H9 (cell line): ENCODE measurements at regions not wholly inside any gene's neighbourhood (a gene's known extent, or its start where the extent isn't known, plus 50 kb on each side); places are given as distances from the start of the nearest gene placed in this dataset.

Source experiments
- DNase-seq: peaks from one replicate; pipeline ENCODE4 v3.0.0-alpha.2; 2017
- H2AFZ ChIP-seq: one replicate; pipeline ENCODE4 v1.6.1; 2013; ENCODE audit warnings: mild to moderate bottlenecking, low read length, control low read depth, moderate library complexity
- H2AK5ac ChIP-seq: 2 replicates; pipeline ENCODE4 v1.6.1; 2013; ENCODE audit warnings: low read length, control low read depth, mixed read lengths; ENCODE audit not compliant: insufficient read length
- H2BK120ac ChIP-seq: one replicate; pipeline ENCODE4 v1.6.1; 2013; ENCODE audit warnings: low read depth, mild to moderate bottlenecking, low read length, control low read depth, inconsistent platforms; ENCODE audit not compliant: poor library complexity, severe bottlenecking
- H2BK12ac ChIP-seq: 2 replicates; pipeline ENCODE4 v1.6.1; 2013; ENCODE audit warnings: low read length, control low read depth, mixed read lengths, low read depth; ENCODE audit not compliant: insufficient read length
- H2BK15ac ChIP-seq: 2 replicates; pipeline ENCODE4 v1.6.1; 2013; ENCODE audit warnings: low read depth, low read length, control low read depth
- H2BK20ac ChIP-seq: one replicate; pipeline ENCODE4 v1.6.1; 2013; ENCODE audit warnings: low read depth, mild to moderate bottlenecking, low read length, control low read depth, inconsistent platforms; ENCODE audit not compliant: poor library complexity, severe bottlenecking
- H2BK5ac ChIP-seq: 2 replicates; pipeline ENCODE4 v1.6.1; 2013; ENCODE audit warnings: low read length, control low read depth, mixed read lengths; ENCODE audit not compliant: insufficient read length
- H3K14ac ChIP-seq: 2 replicates; pipeline ENCODE4 v1.6.1; 2013; ENCODE audit warnings: low read length, control low read depth; ENCODE audit not compliant: insufficient read depth
- H3K18ac ChIP-seq: 2 replicates; pipeline ENCODE4 v1.6.1; 2013; ENCODE audit warnings: low read depth, mild to moderate bottlenecking, mixed read lengths, low read length, control low read depth; ENCODE audit not compliant: insufficient read length
- H3K23ac ChIP-seq: 2 replicates; pipeline ENCODE4 v1.6.1; 2013; ENCODE audit warnings: low read length, control low read depth, mixed read lengths, low read depth; ENCODE audit not compliant: insufficient read length
- H3K23me2 ChIP-seq: 2 replicates; pipeline ENCODE4 v1.6.1; 2013; ENCODE audit warnings: low read depth, mild to moderate bottlenecking, mixed read lengths, low read length, control low read depth; ENCODE audit not compliant: insufficient read length, poor library complexity, severe bottlenecking
- H3K27ac ChIP-seq: 2 replicates; pipeline ENCODE4 v1.5.1; 2013; ENCODE audit warnings: low read length, control low read depth, mixed read lengths, low read depth; ENCODE audit not compliant: insufficient read length
- H3K27me3 ChIP-seq: 2 replicates; pipeline ENCODE4 v1.6.1; 2013; ENCODE audit warnings: low read length, control low read depth, inconsistent platforms; ENCODE audit not compliant: insufficient read depth
- H3K4ac ChIP-seq: 2 replicates; pipeline ENCODE4 v1.6.1; 2013; ENCODE audit warnings: low read depth, mild to moderate bottlenecking, control low read depth, inconsistent platforms, low read length, moderate library complexity
- H3K4me1 ChIP-seq: 2 replicates; pipeline ENCODE4 v1.6.1; 2013; ENCODE audit warnings: low read length, control low read depth, inconsistent platforms; ENCODE audit not compliant: insufficient read depth
- H3K4me2 ChIP-seq: 2 replicates; pipeline ENCODE4 v1.6.1; 2013; ENCODE audit warnings: low read length, control low read depth, mixed read lengths; ENCODE audit not compliant: insufficient read length, insufficient read depth
- H3K56ac ChIP-seq: 2 replicates; pipeline ENCODE4 v1.6.1; 2013; ENCODE audit warnings: low read depth, mild to moderate bottlenecking, mixed read lengths, low read length, control low read depth; ENCODE audit not compliant: insufficient read length
- H3K79me1 ChIP-seq: 2 replicates; pipeline ENCODE4 v1.6.1; 2013; ENCODE audit warnings: low read depth, mild to moderate bottlenecking, moderate library complexity, low read length, control low read depth, inconsistent platforms; ENCODE audit not compliant: insufficient read depth, poor library complexity, severe bottlenecking
- H3K79me2 ChIP-seq: 2 replicates; pipeline ENCODE4 v1.6.1; 2013; ENCODE audit warnings: low read length, control low read depth, inconsistent platforms; ENCODE audit not compliant: insufficient read depth
- H3K9ac ChIP-seq: 2 replicates; pipeline ENCODE4 v1.6.1; 2013; ENCODE audit warnings: low read length, control low read depth, mixed read lengths; ENCODE audit not compliant: insufficient read length; ENCODE audit errors: extremely low read depth
- H3K9me3 ChIP-seq: one replicate; pipeline ENCODE4 v1.6.1; 2013; ENCODE audit warnings: low read depth, low read length, inconsistent platforms; ENCODE audit not compliant: control insufficient read depth
- H3T11ph ChIP-seq: one replicate; pipeline ENCODE4 v1.6.1; 2013; ENCODE audit warnings: mild to moderate bottlenecking, low read length, control low read depth, inconsistent platforms
- H4K20me1 ChIP-seq: one replicate; pipeline ENCODE4 v1.6.1; 2013; ENCODE audit not compliant: control insufficient read depth, insufficient read length, insufficient read depth
- H4K5ac ChIP-seq: 2 replicates; pipeline ENCODE4 v1.6.1; 2013; ENCODE audit warnings: low read depth, mild to moderate bottlenecking, mixed read lengths, low read length, control low read depth; ENCODE audit not compliant: insufficient read length
- H4K8ac ChIP-seq: replicated peaks from 2 replicates; pipeline ENCODE4 v1.6.1; 2013; ENCODE audit warnings: low read length, control low read depth, mixed read lengths, low read depth; ENCODE audit not compliant: insufficient read length
- H4K91ac ChIP-seq: 2 replicates; pipeline ENCODE4 v1.6.1; 2013; ENCODE audit warnings: low read depth, mild to moderate bottlenecking, moderate library complexity, mixed read lengths, low read length, control low read depth; ENCODE audit not compliant: insufficient read length
- H3K27ac Mint-ChIP-seq, 3 experiments: 2 replicates in 2 of 3; 3 replicates in 1 of 3; pipeline ENCODE4 v1.8.0; 2020 to 2021; ENCODE audit warnings: mixed read lengths in 3 of 3, mild to moderate bottlenecking in 1 of 3, moderate library complexity in 1 of 3
- H3K27me3 Mint-ChIP-seq: 2 replicates; pipeline ENCODE4 v1.8.0; 2021; ENCODE audit warnings: low read depth, mild to moderate bottlenecking, moderate library complexity, mixed read lengths
- H3K36me3 Mint-ChIP-seq, 3 experiments: 2 replicates in 2 of 3; 3 replicates in 1 of 3; pipeline ENCODE4 v1.8.0; 2020 to 2021; ENCODE audit warnings: low read depth in 3 of 3, mixed read lengths in 3 of 3; ENCODE audit not compliant: insufficient read depth in 1 of 3
- H3K4me1 Mint-ChIP-seq, 2 experiments: 2 replicates each; pipeline ENCODE4 v1.8.0; 2020; ENCODE audit warnings: mixed read lengths in 2 of 2
- H3K4me3 Mint-ChIP-seq, 2 experiments: 2 replicates in 1 of 2; 3 replicates in 1 of 2; pipeline ENCODE4 v1.8.0; 2020 to 2021; ENCODE audit warnings: mild to moderate bottlenecking in 2 of 2, mixed read lengths in 2 of 2, moderate library complexity in 1 of 2
- H3K9me3 Mint-ChIP-seq, 2 experiments: 2 replicates in 1 of 2; 3 replicates in 1 of 2; pipeline ENCODE4 v1.8.0; 2020; ENCODE audit warnings: mild to moderate bottlenecking in 2 of 2, mixed read lengths in 2 of 2, moderate library complexity in 1 of 2
- WGBS: extraction: QIAGEN DNeasy Blood & Tissue Kit; methylation state at CpG from one replicate; pipeline ENCODE4 v1.1.7; 2013; ENCODE audit warnings: missing lambda C conversion rate, low lambda C conversion rate, mixed read lengths; ENCODE audit not compliant: insufficient read length; ENCODE audit errors: extremely low coverage; 5-methylcytosine and 5-hydroxymethylcytosine counted together
- TF ChIP-seq, protein P1 (sequence below): fragments of 200-600 bp; sonication (generic); conservative IDR thresholded peaks from 3 replicates; pipeline ENCODE4 v1.8.0; 2021; ENCODE audit warnings: antibody characterized with exemption, mild to moderate bottlenecking

- no CpG with 5 or more reads among the region's 7 CpGs for WGBS
- H3K79me1 ChIP-seq: no peaks in the 10 kb centered on the region
Observed at GRCh38 chr16:26840691-26841090, 226.0 kb upstream of the C16orf82 start.

More at GRCh38 chr16:26840691-26841090, 226.0 kb upstream of the C16orf82 start:
- Histone ChIP-seq H3K27ac (no peak overlapping the region), H3K4me2 (no peak overlapping the region), H2BK12ac (no peak overlapping the region), H3K56ac (no peak overlapping the region), H3K27me3 (no peaks in the 10 kb centered on the region), H3T11ph (no peak overlapping the region), H3K23ac (no peak overlapping the region), H4K91ac (no peak overlapping the region), H2AFZ (no peak overlapping the region), H3K18ac (no peak overlapping the region), H4K8ac (no peak overlapping the region), H3K79me2 (no peaks in the 10 kb centered on the region), H2BK20ac (no peak overlapping the region), H4K20me1 (no peaks in the 10 kb centered on the region), H2BK120ac (no peak overlapping the region), H3K4me1 (no peaks in the 10 kb centered on the region), H4K5ac (no peak overlapping the region), H2AK5ac (no peak overlapping the region), H2BK5ac (no peak overlapping the region), H3K23me2 (no peaks in the 10 kb centered on the region), H3K4ac (no peak overlapping the region), H3K9me3 (no peaks in the 10 kb centered on the region), H2BK15ac (no peak overlapping the region), H3K9ac (no peak overlapping the region), H3K14ac (no peak overlapping the region)
- Mint-ChIP-seq H3K27me3 (no peaks in the 10 kb centered on the region; the same call in 1 of the 2 replicates), H3K36me3 (peaks cover 0 to 2% (median under 1%) of the 10 kb centered on the region in 3 experiments; a peak in 1 of 7 replicates), H3K9me3 (peaks cover 8 to 16% of the 10 kb centered on the region in 2 experiments; a peak in 4 of 5 replicates), H3K27ac (no peak overlapping the region), H3K4me1 (no peaks in the 10 kb centered on the region), H3K4me3 (no peak overlapping the region)
- no peak for DNase-seq
- TF ChIP-seq, protein P1, sequence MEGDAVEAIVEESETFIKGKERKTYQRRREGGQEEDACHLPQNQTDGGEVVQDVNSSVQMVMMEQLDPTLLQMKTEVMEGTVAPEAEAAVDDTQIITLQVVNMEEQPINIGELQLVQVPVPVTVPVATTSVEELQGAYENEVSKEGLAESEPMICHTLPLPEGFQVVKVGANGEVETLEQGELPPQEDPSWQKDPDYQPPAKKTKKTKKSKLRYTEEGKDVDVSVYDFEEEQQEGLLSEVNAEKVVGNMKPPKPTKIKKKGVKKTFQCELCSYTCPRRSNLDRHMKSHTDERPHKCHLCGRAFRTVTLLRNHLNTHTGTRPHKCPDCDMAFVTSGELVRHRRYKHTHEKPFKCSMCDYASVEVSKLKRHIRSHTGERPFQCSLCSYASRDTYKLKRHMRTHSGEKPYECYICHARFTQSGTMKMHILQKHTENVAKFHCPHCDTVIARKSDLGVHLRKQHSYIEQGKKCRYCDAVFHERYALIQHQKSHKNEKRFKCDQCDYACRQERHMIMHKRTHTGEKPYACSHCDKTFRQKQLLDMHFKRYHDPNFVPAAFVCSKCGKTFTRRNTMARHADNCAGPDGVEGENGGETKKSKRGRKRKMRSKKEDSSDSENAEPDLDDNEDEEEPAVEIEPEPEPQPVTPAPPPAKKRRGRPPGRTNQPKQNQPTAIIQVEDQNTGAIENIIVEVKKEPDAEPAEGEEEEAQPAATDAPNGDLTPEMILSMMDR: no peak
